Middle frontal gyrus (tissue), 1 donor: ENCODE measurements at regions not wholly inside any gene's neighbourhood (a gene's known extent, or its start where the extent isn't known, plus 50 kb on each side); places are given as distances from the start of the nearest gene placed in this dataset.
"Not testable (repeated sequence)": the region's sequence is repeated elsewhere in the genome, so short reads cannot be mapped to it uniquely, and the experiment has no call there.

ENCODE experiments used
- DNase-seq: peaks from one replicate; pipeline ENCODE4 v3.0.0-alpha.2; 2015; ENCODE audit warnings: low spot score; ENCODE audit errors: extremely low spot score

- DNase-seq, result no peak
Observed at GRCh38 chr17:22251498-22251897, 559.2 kb downstream of the KCNJ18 start.

- no peak for DNase-seq
Observed at GRCh38 chr17:22253007-22253406, 560.7 kb downstream of the KCNJ18 start.

- no peak for DNase-seq
Observed at GRCh38 chr17:22265807-22266206, 573.5 kb downstream of the KCNJ18 start.

GRCh38 chr17:22266231-22266630, 573.9 kb downstream of the KCNJ18 start:
- no peak for DNase-seq

- no peak for DNase-seq
Observed at GRCh38 chr17:22267019-22267418, 574.7 kb downstream of the KCNJ18 start.

- DNase-seq, result no peak
Observed at GRCh38 chr17:22268214-22268911, 576.0 kb downstream of the KCNJ18 start.

- DNase-seq, result no peak
Observed at GRCh38 chr17:22268912-22269220, 576.5 kb downstream of the KCNJ18 start.

GRCh38 chr17:22270381-22270780, 578.1 kb downstream of the KCNJ18 start:
- DNase-seq, result no peak

GRCh38 chr17:22270809-22271208, 578.5 kb downstream of the KCNJ18 start:
- DNase-seq, result not testable (repeated sequence)

GRCh38 chr17:22272363-22273146, 580.2 kb downstream of the KCNJ18 start:
- DNase-seq, result no peak

- DNase-seq, result no peak
Observed at GRCh38 chr17:22273308-22273707, 581.0 kb downstream of the KCNJ18 start.

GRCh38 chr17:22277595-22277994, 585.3 kb downstream of the KCNJ18 start:
- no peak for DNase-seq

GRCh38 chr17:22278302-22279275, 586.3 kb downstream of the KCNJ18 start:
- DNase-seq, result no peak

GRCh38 chr17:22286337-22287041, 594.2 kb downstream of the KCNJ18 start:
- no peak for DNase-seq

GRCh38 chr17:22298484-22298951, 606.2 kb downstream of the KCNJ18 start:
- not testable (repeated sequence) for DNase-seq

- DNase-seq, result no peak
Observed at GRCh38 chr17:22300177-22300576, 607.9 kb downstream of the KCNJ18 start.

GRCh38 chr17:22300731-22301352, 608.5 kb downstream of the KCNJ18 start:
- DNase-seq, result no peak

GRCh38 chr17:22301353-22301745, 609.0 kb downstream of the KCNJ18 start:
- no peak for DNase-seq

- no peak for DNase-seq
Observed at GRCh38 chr17:22303096-22303495, 610.8 kb downstream of the KCNJ18 start.

GRCh38 chr17:22303865-22304264, 611.5 kb downstream of the KCNJ18 start:
- no peak for DNase-seq
